ENCODE measurements at regions not wholly inside any gene's neighbourhood (a gene's known extent, or its start where the extent isn't known, plus 50 kb on each side); places are given as distances from the start of the nearest gene placed in this dataset.

GRCh38 chr4:23958749-23959148 lies 68.9 kb upstream of the PPARGC1A start:
- TF ChIP-seq POLR2A (IDR thresholded peaks at IDR 0.05) (no peak), CTCF (IDR thresholded peaks at IDR 0.05) (no peak)
